NCI-H146 treated with DMSO at 0.1 percent for 48 hours (cell line): ENCODE measurements at regions not wholly inside any gene's neighbourhood (a gene's known extent, or its start where the extent isn't known, plus 50 kb on each side); places are given as distances from the start of the nearest gene placed in this dataset.
"Not testable (repeated sequence)": the region's sequence is repeated elsewhere in the genome, so short reads cannot be mapped to it uniquely, and the experiment has no call there.

Experiments
- DNase-seq: peaks from one replicate; lab custom pipeline; 2025; ENCODE audit not compliant: unreplicated experiment; lab: John Stamatoyannopoulos, UW

DNA sequence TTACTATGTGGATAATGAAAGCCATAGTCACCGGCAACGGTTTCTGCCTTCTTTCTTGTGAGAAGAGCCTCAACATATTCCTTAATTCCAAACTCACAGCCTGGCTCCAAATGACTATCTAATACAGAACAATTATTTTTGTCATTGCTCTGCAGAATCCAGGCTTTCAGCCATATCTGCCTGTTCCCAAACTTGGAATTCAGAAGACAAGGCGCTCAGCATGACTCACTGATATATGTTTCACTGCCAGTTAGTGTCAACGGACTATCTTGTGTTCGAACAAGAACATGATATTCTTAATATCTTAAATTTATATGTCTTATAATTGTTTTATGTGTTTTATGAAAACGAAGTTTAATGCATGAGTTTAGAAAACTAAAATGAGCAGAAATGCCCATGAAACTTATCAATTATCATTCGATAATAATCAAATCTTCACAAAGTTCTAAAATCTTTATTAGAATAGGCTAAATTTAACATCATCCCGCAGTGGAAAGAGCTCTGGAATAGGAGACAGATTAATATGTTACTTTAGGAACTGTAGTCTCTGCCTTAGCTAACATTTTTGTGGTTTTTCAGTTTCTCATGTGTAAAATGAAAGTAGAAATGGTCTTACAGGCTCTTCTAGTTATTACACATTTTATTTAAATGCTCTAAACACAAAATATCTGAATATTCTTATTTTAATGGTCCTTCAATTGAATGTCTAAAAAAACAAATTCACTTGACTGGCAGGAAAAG is 669.3 kb upstream of the GJE1 start:
- no peak for DNase-seq

GRCh38 chr6:141460743-141461484 is 671.8 kb upstream of the GJE1 start:
- no peak for DNase-seq

DNA sequence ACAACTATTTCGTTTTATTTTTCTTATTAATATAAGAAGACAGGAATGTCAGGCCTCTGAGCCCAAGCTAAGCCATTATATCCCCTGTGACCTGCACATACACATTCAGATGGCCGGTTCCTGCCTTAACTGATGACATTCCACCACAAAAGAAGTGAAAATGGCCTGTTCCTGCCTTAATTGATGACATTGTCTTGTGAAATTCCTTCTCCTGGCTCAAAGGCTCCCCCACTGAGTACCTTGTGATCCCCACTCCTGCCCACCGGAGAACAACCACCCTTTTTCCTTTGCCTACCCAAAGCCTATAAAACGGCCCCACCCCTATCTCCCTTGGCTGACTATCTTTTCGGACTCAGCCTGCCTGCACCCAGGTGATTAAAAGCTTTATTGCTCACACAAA is 672.5 kb upstream of the GJE1 start:
- DNase-seq, result not testable (repeated sequence)

- not testable (repeated sequence) for DNase-seq
Measured at GRCh38 chr6:141457984-141458383, 674.7 kb upstream of the GJE1 start.

GRCh38 chr6:141452354-141452686 is 680.4 kb upstream of the GJE1 start:
- DNase-seq, result no peak

DNA sequence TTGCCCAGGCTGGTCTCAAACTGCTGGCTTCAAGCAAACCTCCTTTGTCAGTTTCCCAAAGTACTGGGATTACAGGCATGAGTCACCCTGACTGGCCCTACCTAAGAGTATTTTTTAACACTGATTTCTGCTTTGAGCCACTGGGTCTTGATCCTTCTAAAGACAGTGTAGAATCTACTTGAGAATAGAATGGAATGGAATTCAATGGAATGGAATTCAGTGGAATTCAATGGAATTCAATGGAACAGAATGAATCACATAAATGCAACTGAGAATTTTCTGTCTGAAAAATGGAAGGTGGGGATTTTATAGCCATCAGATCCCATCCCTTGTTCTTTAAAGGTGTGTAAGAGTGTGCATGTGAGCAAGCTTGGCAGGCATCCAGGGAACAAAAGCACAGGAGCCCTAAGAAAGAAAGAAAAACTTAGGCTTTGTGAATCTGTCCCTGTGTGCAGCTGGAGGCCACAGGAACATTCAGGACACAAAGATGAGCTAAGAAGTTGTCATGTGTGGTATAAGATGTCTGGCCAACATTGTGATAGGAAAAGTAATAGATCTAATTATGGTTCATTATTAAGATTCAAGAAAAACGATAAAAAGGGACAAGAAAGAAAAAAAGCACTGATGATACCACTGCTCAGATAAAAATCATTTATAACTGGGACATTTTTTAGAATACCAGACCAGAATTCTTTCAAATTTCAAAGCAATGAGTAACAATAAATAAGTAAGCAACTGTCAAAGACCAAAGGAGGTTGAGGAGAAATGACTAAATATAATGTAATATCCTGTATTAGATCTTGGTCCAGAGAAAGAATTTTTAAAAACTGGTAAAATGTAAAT is 681.0 kb upstream of the GJE1 start:
- no peak for DNase-seq

- DNase-seq, result no peak
Measured at GRCh38 chr6:141451181-141451510, 681.6 kb upstream of the GJE1 start.

DNA sequence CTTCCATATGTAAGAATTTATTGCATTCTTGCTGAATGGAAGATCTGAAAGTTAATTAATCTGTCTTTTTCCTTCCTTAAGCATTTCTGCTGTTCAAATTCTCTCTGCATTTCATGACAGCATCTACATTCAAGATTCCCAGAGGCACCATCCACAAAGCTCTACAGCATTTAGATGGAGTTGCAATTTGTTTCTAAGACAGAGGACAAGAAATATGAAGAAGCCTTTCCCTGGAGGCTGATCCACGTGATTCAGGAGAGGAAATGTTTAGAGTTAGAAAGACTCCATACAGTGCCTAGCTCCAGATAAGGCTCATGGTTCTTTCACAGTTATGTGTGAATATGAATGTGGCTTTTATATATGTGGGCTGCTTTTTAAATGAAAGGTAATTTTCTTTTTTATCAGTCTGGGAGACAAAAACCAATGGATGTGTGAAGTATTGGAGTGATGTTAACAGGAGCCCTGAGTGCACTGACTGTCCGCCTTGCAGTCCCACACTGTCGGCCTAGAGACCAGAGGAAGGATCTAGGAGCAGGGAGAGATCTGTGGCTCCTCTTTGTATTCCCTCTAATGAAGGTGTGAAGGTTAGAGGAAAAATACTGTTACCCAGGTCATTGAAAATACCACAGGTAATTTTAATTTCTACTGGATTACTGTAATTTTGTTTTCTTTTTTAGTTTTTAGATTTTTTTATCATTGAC is 686.6 kb upstream of the GJE1 start:
- no peak for DNase-seq

GRCh38 chr6:141443668-141444289 is 688.9 kb upstream of the GJE1 start:
- DNase-seq, result no peak

GRCh38 chr6:141443032-141443431 is 689.7 kb upstream of the GJE1 start:
- no peak for DNase-seq

- DNase-seq, result no peak
Measured at GRCh38 chr6:141439513-141439912, 693.2 kb upstream of the GJE1 start.

DNA sequence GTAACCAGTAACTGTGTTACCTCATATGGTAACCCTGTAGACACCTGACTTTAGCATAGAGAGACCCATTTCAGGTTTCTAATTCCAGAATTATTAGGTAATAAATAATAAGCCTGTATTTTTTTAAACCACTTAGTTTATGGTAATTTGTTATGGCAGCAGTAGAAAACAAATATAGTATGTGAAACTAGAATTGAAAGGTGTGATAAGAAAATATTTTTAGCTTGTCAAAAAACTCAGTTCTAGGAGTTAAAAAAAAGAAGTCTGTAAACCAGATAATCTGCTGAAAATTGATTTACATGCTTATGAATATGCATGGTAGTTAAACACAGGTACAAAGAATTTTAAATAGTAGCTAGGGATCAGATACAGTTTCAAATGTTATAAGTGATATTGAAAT is 695.0 kb upstream of the GJE1 start:
- no peak for DNase-seq

- DNase-seq, result no peak
Measured at GRCh38 chr6:141437011-141437410, 695.7 kb upstream of the GJE1 start.

DNA sequence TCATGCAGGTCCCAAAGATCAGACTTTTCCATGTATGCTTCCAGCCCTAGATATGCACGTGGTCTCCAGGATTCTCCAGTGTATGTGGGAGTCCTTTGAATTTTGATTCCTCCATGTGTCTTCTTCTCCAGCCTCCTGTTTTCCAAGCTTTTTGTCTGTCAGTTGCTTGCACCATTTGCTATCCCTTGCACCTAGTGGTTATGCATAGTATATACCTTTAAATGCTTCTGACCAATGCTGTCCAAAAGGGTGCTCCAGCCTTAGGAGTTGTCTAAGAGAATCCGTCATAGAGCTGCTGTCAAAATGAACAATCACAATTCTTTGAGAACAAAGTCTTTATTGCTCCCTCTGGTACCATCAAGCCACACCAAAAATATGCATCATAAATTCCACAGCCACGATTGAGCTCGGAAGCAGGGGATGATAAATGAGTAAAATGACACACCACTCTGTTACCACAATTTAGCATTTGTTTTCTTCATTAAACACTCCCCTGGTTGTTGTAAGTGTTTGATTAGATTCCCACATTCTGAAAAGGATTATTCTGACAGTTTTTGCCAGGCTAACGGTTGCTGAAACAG is 706.2 kb upstream of the GJE1 start:
- DNase-seq, result no peak

DNA sequence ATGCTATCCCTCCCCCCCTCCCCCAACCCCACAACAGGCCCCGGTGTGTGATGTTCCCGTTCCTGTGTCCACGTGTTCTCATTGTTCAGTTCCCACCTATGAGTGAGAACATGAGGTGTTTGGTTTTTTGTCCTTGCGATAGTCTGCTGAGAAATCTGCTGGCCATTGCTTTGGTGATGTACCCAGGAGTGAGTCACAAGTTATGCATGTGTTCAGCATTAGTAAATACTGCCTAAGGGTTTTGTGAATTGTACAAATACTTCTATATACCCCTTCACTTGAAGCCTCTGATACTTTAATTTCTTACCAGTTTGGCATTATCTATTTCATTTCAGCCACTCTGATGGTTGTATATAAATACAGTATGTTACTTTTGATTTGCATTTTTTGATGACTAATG is 711.3 kb upstream of the GJE1 start:
- DNase-seq, result no peak

DNA sequence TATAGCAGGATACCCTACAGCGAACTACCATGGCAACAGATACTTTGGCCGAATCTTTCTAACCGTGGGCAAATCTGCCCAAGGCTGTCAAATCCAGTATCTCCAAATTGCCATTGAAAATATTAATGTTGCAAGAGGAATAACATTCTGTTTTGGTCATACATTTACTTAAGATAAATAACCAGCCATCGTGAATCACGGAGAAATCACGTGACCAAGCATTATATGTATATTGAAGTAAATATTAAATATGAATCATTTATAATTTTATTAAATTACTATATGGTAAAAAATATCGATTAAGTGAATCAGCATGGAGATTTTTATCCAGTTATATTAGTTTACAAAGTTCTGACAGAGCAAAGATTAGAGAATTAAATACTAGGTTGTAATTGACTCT is 714.6 kb upstream of the GJE1 start:
- DNase-seq, result no peak

DNA sequence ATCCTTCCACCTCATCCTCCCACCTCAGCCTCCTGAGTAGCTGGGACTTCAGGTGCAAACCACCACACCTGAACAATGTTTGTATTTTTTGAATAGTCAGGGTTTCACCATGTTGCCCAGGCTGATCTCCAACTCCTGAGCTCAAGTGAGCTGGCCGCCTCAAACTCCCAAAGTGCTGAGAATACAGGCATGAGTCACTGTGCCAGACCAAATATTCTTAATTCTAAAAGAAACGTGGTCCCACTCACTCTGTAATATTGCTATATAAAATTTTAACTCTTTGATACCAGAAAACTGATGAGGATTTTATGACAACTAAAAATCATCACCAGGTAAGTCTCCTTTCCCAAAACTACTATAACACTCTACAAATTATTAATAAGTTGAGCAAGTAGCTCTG is 716.8 kb upstream of the GJE1 start:
- DNase-seq, result no peak

DNA sequence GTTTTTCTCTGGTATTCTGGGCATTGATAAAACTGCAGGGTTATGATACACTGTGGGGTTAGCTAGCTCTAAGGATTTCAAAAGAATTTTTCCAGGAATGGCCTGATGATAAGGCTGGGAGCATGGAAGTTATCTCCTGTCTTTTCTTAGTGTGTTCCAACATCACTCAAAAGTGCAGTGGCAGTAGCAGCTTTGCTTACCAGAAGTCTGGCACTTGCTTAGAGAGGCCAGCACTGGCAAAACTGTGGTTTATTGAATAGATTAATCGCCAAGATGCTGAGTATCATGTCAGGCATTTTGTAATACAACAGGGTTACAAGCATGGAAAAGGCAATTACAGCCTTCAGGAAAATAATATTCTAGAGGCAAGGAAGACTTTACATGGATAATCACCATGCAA is 719.5 kb upstream of the GJE1 start:
- DNase-seq, result no peak

GRCh38 chr6:141406761-141407160 is 726.0 kb upstream of the GJE1 start:
- no peak for DNase-seq

GRCh38 chr6:141403827-141404226 is 728.9 kb upstream of the GJE1 start:
- no peak for DNase-seq

DNA sequence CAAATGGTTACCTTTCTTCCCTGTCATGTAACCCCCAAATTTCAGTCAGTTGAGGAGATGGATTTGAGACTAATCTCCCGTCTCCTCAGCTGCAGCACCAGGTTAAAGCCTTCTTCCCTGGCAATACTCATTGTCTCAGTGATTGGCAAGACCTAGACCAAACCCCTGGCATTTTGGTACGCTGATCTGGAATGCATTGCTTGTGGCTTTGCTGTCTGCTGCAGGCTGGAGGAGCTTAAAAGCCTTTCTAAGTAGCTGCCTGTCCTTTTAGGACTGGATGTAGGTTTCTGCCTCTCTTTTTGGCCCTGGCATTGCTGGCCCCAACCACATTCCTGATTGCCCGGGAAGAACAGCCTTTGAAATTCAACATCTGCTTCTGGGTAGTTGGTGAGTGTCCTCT is 729.6 kb upstream of the GJE1 start:
- no peak for DNase-seq
